ENCODE measurements at regions not wholly inside any gene's neighbourhood (a gene's known extent, or its start where the extent isn't known, plus 50 kb on each side); places are given as distances from the start of the nearest gene placed in this dataset.
A peak's percentile ranks its signal among the peaks of the same experiment; 100 is the strongest.
"Not testable (repeated sequence)": the region's sequence is repeated elsewhere in the genome, so short reads cannot be mapped to it uniquely, and the experiment has no call there.

DNA sequence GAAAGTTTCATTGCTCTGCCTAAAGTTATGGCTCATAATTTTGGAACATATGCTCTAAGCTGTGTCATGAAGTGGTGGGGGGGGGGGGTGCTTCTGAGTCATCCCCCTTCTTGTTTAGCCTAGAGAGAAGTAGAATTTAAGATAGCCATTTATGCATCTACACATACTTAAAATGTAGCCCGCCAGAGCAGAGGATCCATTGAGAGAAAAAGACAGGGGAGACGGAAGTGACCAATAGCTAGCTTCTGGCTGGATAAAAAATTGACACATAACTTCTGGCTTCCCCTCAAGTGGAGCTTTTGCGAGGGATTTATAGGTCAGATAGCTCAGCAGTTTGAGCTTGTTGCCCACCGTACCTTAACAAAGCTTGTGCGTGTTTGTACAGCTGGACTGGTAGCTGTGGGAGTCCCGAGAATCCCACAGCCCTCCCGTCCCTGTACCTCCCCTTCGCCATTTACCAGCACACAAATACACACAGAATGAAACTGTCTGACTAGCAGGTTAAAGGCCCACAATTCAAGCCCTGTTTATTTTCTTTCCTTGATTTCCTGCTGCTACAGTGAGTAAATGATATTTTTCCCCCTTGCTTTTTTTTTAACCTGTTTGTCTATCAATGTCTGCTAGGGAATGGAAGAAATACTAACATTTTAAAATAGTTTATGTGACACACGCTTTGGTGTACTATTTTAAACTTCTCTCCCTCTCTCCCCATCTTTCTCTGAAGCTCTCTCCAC, 232.6 kb upstream of the FERD3L start:
- peak; percentile 86 for DNase-seq (ENCODE audit: low spot score)

DNA sequence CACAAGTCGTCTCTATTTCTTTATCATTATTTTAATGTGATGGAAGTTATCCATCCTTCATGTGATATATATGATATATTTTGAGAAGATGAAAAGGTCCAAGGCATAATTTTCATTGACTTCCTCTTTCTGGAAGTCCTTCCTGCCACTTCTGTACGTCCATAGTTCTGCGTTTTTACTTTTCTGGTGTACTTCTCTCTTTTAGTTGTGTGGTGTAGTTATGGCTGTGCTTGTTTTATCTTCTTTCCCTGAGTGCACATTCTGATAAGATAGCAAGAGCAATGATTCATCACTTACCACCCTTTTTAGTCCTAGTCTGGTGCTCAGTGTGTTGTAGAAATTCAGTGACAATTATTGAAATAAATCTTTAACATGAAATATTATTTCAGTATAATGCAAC, 231.3 kb upstream of the FERD3L start:
- DNase-seq (ENCODE audit: low spot score): peak; percentile 33

DNA sequence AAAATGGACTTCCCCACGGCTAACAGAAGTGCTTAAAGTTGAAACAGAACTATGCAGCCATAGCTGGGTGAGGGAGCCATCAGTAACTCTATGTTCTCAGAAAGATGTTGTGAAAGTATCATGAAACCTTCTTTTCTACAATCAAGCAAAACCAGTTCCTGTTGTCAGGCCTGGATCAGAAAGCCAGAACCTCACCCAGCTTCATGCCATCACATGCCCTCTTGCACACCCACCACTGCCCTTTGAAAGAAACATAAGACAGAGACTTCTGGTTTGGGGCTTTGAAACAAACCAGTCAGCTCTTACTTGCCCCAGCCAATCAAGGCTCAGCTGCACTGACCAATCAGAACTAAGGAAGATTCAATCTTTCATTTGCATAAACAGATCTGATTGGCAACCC, 230.8 kb upstream of the FERD3L start:
- DNase-seq (ENCODE audit: low spot score): peak; percentile 41

DNA sequence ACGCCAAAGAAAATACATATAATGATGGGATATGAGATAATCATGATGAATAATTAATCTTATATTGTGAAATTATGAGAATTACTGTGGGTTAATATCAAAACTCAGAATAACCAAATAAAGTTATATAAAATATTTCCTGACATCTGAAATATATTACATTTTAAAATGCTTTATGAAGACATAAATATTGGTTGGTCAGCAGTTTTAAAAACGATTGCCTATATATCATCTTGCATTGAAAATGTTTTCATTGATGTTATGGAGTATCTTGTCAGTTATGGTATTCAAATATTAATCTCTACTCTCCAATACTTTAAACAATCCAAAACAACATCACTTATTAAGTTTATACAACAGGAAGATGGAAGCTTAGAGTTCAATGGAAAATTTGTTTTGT, 228.1 kb upstream of the FERD3L start:
- DNase-seq (ENCODE audit: low spot score): no peak

DNA sequence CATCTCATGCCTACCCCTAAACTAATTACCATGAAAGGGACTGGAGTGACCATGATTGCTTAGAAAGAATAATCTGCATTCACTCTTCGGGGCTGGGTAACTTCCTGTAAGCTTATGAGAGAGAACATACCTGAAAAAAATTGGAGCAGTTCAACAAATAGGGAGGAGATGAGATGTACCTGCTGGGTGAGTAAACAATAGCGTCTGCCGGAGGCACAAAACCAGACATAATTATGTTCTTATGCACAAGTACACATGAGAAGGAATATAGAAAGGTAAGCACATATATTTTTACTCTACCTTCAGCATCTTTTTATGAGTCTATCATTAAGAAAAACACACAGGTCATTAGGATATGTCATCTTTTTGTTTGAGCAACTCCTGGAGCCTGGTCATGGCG, 224.6 kb upstream of the FERD3L start:
- no peak for DNase-seq (ENCODE audit: low spot score)

DNA sequence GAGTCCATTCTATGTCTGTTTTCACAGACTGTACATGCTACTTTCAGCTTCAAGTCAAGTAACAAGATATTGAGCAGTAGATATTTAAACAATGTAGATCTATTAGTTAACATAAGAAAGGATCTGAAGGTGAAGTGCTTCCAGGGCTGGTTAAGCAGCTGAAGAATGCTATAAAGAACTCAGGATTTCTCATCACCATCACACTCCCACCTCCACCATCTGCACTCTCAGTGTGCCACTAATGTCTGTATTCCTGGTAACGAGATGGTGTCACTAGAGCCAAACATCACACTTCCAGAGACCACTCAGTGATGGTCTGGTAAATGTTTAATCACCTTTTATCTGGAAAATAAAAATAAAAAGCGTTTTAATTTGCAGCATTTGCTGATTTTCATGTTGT, 224.0 kb upstream of the FERD3L start:
- DNase-seq (ENCODE audit: low spot score): no peak

DNA sequence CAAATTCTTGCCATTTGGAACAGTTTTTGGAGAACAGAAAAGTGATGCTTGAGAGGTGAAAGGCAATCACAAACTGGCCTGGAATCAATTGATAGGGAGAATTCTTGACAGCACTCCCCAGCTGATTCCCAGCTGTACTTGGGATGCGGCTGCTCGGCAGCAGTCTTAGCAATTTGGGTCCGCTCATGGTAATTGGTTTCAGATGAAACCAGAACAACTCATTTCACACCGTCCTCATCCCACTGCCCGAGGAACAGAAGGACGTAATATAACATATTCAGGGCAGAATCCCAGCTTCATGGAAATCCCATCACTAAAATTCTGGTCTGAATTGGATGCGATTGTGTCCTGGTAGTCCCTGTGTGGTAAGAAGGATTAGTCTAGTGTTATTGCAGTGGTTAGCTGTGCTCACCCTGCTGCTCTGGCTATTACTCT, 223.3 kb upstream of the FERD3L start:
- no peak for DNase-seq (ENCODE audit: low spot score)

DNA sequence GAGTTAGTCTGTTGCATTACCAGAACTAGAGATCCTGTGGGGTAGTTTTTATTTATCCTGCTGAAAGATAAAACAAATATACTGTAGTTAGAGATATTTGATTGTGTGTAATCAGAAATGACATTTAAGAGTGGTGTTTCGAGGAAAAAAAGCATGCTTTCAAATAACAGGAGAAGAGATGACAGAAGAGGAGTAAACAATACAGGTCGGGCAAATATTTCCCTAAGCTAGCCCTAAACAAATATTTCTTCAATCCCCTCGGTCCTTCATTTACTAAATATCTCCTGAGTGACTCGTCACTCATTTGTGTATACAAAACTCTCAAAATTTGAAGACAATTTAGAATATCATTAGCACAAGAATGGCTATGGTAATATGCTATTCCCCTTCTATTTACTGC, 219.7 kb upstream of the FERD3L start:
- DNase-seq (ENCODE audit: low spot score): no peak

DNA sequence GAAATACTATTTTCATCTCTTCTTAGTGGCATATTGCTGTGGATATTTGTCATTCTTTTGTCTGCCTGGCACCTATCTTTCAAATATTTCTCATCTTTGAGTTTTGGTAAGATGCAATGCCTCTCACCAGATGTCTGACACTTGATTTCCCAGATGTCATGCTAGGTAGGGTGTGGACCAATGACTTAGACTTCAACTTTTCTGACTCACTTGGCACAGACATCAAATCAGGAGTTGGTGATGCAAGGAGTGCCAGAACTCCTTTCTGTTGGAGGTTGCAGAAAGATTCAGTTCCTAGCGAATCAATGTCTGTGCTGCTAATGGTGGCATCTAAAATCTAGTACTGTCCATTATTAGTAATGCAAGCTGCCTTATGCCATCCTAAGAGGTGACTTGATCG, 216.9 kb upstream of the FERD3L start:
- peak; percentile 31 for DNase-seq (ENCODE audit: low spot score)

DNA sequence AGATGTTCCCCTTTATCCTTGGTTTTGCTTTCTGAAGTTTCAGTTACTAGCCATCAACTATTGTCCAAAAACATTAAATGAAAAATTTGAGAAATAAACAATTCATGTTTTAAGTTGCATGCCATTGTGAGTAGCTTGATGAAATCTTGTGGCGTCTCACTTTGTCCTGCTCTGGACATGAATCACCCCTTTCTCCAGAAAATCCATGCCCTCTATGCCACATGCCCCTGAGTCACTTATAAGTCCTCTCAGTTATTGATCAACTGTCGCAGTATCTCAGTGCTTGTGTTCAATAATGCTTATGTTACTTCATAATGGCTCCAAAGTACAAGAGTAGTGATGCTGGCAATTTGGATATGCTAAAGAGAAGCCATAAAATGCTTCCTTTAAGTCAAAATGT, 208.0 kb upstream of the FERD3L start:
- DNase-seq (ENCODE audit: low spot score): no peak

DNA sequence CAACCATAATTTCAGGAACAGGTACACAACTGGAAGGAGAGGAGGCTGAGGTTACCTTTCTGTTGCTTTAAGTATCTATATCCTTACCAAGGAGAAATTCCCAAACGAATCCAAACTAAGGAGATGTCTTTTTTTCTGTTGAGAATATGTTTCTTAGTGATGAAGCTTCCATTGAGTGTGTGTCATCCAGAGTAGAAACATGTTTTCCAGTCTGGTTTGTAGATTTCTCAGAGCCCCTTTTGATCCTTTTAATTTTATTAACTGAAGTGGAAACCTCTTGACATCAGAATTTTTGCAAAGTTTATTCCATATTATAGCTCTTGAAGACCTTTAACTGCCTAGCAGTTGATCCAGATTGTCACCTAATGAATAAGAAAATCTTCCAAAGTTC, 207.1 kb upstream of the FERD3L start:
- DNase-seq (ENCODE audit: low spot score): no peak

DNA sequence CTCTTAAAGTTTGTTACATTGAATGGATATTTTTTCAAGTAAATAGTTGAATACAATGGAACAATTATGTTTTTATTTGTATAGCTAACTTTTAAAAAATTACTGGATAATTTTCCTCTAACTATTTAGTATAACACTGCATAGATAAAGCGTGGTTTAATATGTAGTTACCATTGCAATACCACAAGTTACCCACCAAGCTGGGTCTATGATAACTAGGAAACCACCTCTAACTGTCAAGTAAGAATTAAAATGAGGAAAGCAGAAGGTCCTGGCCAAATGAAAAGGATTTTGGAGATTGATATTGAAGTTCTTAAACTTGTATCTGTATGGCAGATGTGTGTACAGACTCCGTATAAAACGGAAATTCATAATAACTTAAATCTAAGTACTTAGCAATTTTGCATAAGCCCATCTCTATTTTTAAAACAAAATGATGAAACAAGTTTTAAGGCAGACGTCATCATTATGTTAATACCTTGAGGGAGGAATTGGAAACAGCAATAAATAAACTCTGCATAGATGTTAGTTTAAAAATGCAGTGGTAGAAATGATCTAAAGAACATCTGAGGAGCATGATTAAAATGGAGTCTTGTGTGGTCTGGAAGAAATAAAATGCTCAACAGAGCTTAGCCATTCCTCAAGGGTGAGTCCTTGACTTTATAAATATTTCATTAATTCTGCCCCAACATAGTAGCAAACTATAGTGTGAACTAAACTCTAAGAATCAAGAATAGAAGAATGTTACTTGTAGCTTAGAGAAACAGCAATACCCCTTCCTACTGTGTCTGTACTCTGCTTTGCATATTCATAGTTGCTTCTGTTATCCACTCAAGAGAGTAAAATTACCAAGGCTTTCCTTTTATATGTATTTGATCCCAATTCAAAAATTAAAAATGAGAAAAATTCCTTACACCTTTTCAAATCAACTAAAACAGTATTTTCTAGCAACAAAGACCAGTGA, 206.4 kb upstream of the FERD3L start:
- DNase-seq (ENCODE audit: low spot score): no peak

DNA sequence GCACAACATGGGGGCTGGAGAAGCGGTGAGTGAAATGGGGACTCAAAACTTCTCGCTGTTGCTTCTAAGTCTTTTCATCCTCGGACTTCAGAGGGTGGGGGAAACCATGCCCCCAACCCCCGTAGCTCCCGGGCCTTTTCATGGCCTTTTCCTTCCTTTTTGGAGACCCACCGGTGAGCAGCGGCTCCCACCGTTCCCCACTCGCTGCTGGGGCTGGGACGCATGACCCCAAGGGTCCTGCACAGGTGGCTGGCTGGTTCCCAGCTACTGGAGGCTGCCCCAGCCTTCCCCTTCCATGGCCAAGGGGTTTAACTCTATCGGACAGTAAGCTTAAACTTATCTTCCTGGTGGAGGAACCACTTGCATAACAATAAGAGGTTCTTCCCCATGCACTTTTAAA, 194.3 kb upstream of the FERD3L start:
- DNase-seq (ENCODE audit: low spot score): no peak

DNA sequence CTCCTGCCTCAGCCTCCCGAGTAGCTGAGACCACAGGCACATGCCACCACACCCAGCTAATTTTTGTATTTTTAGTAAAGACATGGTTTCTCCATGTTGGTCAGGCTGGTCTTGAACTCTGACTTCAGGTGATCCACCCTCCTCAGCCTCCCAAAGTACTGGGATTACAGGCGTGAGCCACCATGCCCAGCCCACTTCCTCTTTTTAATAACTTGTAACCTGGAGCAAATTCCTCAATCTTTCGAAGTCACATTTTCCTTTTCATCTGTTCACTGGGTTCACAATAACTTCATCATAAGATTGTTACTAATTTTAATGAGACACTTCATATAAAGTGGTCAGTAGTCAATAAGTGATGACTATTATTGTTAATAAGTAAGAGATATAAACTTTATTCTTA, 193.3 kb upstream of the FERD3L start:
- not testable (repeated sequence) for DNase-seq (ENCODE audit: low spot score)

DNA sequence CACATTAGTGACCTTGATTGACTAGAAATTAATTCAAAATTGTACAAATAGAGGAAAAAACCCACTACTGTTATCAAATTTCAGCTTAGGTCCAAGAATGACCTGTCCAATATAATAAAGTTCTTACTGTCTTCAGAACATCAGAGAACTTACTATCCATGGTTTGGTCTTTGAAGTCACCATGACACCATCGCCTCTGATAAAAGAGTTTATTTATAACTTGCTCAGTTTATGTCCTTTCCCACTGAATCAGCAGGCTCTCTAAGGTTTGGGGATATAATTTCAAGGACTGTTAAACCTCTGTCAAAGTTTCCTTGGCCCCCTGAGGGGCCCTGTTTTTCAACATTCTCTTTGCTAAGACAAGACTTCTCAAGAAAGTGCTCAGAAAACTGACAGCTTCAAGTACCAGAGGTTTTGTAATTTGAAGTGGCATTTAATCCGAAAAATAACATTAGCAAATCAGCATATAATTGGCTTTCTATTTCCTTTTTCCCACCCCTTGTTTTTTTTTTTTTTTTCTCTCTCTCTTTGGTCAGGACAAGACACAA, 191.7 kb upstream of the FERD3L start:
- no peak for DNase-seq (ENCODE audit: low spot score)

DNA sequence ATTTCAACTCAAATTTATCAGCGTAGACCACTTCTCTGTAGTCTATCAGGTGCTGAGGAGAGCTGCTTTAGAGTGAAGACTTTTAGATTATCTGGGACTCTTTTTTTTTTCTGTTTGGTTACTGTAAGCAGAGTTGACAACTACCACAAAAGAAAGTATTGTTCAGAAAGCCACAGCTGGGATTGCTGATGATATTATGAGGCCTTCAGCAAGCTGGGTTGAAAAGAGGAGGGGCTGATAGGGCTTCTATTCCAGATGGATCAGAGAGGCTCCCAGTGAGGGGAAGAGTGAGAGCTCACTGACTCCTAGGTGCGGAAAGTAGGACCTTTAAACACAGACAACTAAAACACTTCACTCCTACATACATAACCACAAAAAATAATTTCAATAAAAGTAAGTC, 188.5 kb upstream of the FERD3L start:
- DNase-seq (ENCODE audit: low spot score): no peak

DNA sequence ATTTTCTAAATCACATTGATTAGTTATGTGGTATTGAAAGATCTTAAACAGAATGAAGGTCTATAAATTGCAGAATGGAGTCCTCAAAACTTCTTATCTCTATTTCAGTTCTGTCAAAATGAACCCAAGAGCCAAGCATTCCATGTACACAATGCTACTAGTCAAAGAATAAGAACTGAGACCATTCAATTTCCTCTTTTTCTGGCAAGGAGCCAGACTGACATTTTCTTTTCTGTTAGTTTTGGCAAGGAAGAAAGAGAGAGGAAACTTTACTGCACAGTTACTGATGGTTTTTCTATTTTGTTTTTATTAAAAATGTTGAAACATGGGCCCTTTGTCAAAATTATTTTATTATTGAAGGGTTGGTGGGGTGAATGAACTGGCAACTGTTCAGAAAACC, 181.8 kb upstream of the FERD3L start:
- DNase-seq (ENCODE audit: low spot score): no peak

DNA sequence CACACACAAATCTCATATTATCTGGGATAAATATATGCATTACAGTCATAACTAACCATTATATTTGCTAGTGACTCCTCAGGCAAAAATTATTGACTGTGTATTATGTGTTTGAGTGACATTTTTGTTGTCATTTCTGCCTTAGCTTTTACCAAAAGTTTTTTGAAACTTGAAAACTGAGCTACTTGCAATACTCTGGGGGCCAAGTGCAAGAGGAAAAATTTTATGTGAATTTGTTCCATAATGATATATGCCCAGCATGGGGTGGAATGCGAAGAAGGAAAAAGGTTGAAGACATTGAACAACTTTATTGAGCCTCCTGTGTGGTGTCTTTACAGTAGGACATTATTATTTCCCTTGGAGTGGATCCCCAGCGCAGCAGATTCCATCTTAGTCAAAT, 176.8 kb upstream of the FERD3L start:
- DNase-seq (ENCODE audit: low spot score): no peak

DNA sequence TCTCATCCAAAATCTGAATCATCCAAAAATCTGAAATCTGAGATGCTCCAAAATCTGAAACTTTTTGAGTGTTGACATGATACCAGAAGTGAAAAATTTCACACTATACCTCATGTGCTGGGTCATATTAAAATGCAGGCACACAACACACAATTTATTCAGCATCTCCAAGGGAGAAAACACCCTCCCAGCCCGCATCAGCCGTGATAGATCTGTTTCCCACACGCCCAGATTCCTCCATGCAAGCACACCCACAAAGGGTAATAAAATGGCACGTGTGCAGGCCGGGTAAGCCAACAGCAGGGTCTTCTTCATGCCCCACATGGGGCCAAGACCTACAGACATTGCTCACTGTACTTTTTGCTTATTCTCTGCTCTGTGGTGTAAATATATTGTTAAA, 173.1 kb upstream of the FERD3L start:
- no peak for DNase-seq (ENCODE audit: low spot score)

DNA sequence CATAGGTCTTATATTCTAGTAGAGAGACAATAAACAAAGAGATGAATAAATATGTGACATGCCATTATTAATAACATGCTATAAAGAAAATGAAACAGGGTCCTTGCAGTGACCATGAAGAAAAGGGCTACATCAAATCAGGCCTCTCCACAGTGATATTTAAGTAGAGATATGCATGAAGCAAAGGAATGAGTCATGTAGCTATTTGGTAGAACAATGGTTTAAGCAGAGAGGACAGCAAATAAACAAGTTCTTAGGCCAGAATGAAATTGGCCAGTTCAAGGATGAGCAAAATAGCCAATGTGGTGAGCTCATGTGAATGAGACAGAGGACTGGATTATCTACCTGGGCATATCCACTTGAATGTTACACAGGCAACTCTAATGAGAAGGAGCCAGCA, 172.2 kb upstream of the FERD3L start:
- no peak for DNase-seq (ENCODE audit: low spot score)

DNA sequence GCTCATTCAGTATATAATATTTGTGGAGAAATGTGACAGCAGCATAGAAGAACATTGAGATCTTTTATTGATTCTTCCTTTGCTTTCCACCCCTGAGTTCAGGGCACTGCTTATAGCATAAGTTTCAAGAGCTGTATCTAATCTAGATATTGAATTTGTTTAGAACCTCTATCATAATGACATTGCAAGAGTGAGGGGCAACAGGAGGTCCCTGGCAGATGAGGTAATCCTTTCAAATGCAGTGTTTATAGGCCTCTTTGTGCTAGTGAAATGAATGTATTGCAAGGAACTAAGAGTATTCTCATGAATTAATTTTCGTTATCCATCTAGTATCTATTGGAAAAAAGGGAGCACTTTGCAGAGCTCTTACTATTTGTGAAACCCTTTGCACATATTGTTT, 167.2 kb upstream of the FERD3L start:
- DNase-seq (ENCODE audit: low spot score): no peak

DNA sequence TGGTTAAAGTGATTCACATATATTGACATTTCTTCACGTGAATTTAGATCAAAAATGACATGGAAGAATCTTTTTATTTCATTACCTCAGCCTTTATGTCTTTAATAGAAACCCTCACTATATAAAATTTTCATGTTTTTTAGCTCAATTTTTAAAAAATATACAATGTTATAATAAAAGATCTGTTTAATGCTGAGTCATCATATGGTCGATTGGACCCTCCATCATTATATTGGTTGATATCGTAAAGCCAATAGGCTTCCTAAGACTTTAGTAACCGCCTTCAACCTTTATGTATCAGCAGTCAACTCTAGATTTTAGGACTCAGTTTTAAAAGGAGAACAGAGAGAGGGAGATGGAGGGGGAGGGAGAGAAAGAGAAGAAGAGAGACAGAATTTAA, 162.3 kb upstream of the FERD3L start:
- DNase-seq (ENCODE audit: low spot score): no peak

DNA sequence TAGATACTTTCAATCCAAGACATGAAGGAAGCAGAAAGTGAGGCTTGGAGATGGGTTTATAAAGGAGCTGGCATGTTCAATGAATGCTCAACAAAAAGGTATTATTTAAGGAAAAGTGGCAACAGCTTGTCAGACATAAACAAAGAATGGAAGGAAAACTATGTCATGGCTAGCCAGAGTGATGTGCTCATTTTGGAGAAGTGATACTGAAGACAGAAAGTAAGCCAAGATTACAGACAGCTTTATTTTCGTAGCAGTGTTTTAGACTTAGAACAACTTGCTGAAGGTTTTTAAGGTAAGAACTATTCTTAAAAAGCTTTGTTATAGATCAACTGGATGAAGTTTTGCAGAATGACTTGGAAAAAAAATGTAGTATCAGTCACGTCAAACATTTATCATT, 160.5 kb upstream of the FERD3L start:
- no peak for DNase-seq (ENCODE audit: low spot score)
